ENCODE measurements at regions not wholly inside any gene's neighbourhood (a gene's known extent, or its start where the extent isn't known, plus 50 kb on each side); places are given as distances from the start of the nearest gene placed in this dataset.

- no peak for TF ChIP-seq CTCF (IDR thresholded peaks at IDR 0.05)
- TF ChIP-seq POLR2A (IDR thresholded peaks at IDR 0.05) = no peak
Measured at GRCh38 chr10:44581996-44582395, 197.1 kb upstream of the CXCL12 start.

Data from uterus (tissue), 2 donors.